DND-41 (cell line): ENCODE measurements at regions not wholly inside any gene's neighbourhood (a gene's known extent, or its start where the extent isn't known, plus 50 kb on each side); places are given as distances from the start of the nearest gene placed in this dataset.

Source experiments
- ATAC-seq: fragments of 200-7000 bp; cut with Tn5 transposase; 3 replicates; pipeline ENCODE4 v1.9.1; 2021; ENCODE audit warnings: low read depth; ENCODE audit not compliant: insufficient read depth
- DNase-seq: peaks from one replicate; pipeline ENCODE4 v3.0.0-alpha.2; 2020
- H2AFZ ChIP-seq: 2 replicates; pipeline ENCODE4 v1.6.0; 2012; ENCODE audit warnings: low read depth, low read length
- H3K27ac ChIP-seq: 2 replicates; pipeline ENCODE4 v1.5.1; 2012; ENCODE audit warnings: low read length, inconsistent platforms
- H3K27me3 ChIP-seq: fragments of 200-600 bp; sonication (generic); 2 replicates; pipeline ENCODE4 v1.6.0; 2012; ENCODE audit warnings: low read length, mild to moderate bottlenecking, inconsistent platforms; ENCODE audit not compliant: insufficient read depth, poor library complexity
- H3K36me3 ChIP-seq: 2 replicates; pipeline ENCODE4 v1.5.1; 2012; ENCODE audit warnings: low read length, inconsistent platforms; ENCODE audit not compliant: insufficient read depth
- H3K4me1 ChIP-seq: 2 replicates; pipeline ENCODE4 v1.5.1; 2012; ENCODE audit warnings: mild to moderate bottlenecking, low read length; ENCODE audit not compliant: insufficient read depth
- H3K4me2 ChIP-seq: 2 replicates; pipeline ENCODE4 v1.6.0; 2012; ENCODE audit warnings: mild to moderate bottlenecking, moderate library complexity, low read length, inconsistent platforms; ENCODE audit not compliant: insufficient read depth
- H3K4me3 ChIP-seq, 2 experiments: fragments of 200-600 bp in 1 of 2; shearing (Covaris generic) in 1 of 2; 2 replicates each; pipeline ENCODE4 v1.5.1; 2012 to 2016; ENCODE audit warnings: inconsistent platforms in 2 of 2, low read length in 2 of 2, mild to moderate bottlenecking in 2 of 2, low read depth in 1 of 2, moderate library complexity in 1 of 2
- H3K79me2 ChIP-seq: 2 replicates; pipeline ENCODE4 v1.6.0; 2012; ENCODE audit warnings: low read length, inconsistent platforms; ENCODE audit not compliant: insufficient read depth
- H3K9ac ChIP-seq: 2 replicates; pipeline ENCODE4 v1.6.0; 2012; ENCODE audit warnings: low read depth, mild to moderate bottlenecking, inconsistent platforms, low read length, moderate library complexity
- H3K9me3 ChIP-seq: 2 replicates; pipeline ENCODE4 v1.5.1; 2012; ENCODE audit warnings: low read length, moderate library complexity, mild to moderate bottlenecking, inconsistent platforms; ENCODE audit not compliant: insufficient read depth, severe bottlenecking
- H4K20me1 ChIP-seq: 2 replicates; pipeline ENCODE4 v1.6.0; 2012; ENCODE audit warnings: low read length; ENCODE audit not compliant: insufficient read depth
- CTCF ChIP-seq: IDR thresholded peaks from 2 replicates; pipeline ENCODE4 v1.5.1; 2012; ENCODE audit warnings: borderline replicate concordance, low read length, moderate library complexity, mild to moderate bottlenecking; ENCODE audit not compliant: poor library complexity, severe bottlenecking; ENCODE audit errors: extremely low read depth
- EZH2 ChIP-seq: IDR thresholded peaks from 3 replicates; pipeline ENCODE4 v1.6.1; 2012; ENCODE audit warnings: borderline replicate concordance, low read depth, mild to moderate bottlenecking, moderate library complexity, low read length, inconsistent platforms; ENCODE audit not compliant: severe bottlenecking

- DNase-seq (no peak), ATAC-seq (no peak)
- Histone ChIP-seq H3K4me3 (no peak overlapping the region), H2AFZ (no peak overlapping the region), H3K4me1 (no peaks in the 10 kb centered on the region), H3K36me3 (no peaks in the 10 kb centered on the region), H3K9ac (no peak overlapping the region), H3K27ac (no peak overlapping the region), H4K20me1 (no peaks in the 10 kb centered on the region), H3K4me2 (no peak overlapping the region), H3K27me3 (no peaks in the 10 kb centered on the region), H3K79me2 (no peaks in the 10 kb centered on the region), H3K9me3 (no peaks in the 10 kb centered on the region)
- TF ChIP-seq EZH2 (no peak), CTCF (no peak)
These were observed 95.2 kb downstream of the C9orf50 start for GRCh38 chr9:129525656-129526196.

- ATAC-seq (no peak), DNase-seq (no peak)
- Histone ChIP-seq H2AFZ (no peak overlapping the region), H3K27me3 (no peaks in the 10 kb centered on the region), H4K20me1 (no peaks in the 10 kb centered on the region), H3K79me2 (no peaks in the 10 kb centered on the region), H3K36me3 (no peaks in the 10 kb centered on the region), H3K9me3 (no peaks in the 10 kb centered on the region), H3K27ac (no peak overlapping the region), H3K4me1 (no peaks in the 10 kb centered on the region), H3K4me3 (no peak overlapping the region), H3K9ac (no peak overlapping the region), H3K4me2 (no peak overlapping the region)
- TF ChIP-seq EZH2 = no peak
- TF ChIP-seq CTCF = no peak
These were observed 96.2 kb downstream of the C9orf50 start for GRCh38 chr9:129524582-129525270.

GRCh38 chr9:129523943-129524581 lies 96.8 kb downstream of the C9orf50 start:
- Histone ChIP-seq H4K20me1 (no peaks in the 10 kb centered on the region), H3K79me2 (no peaks in the 10 kb centered on the region), H3K27ac (no peak overlapping the region), H3K9ac (no peak overlapping the region), H3K4me1 (no peaks in the 10 kb centered on the region), H3K9me3 (no peaks in the 10 kb centered on the region), H3K36me3 (no peaks in the 10 kb centered on the region), H3K4me3 (no peak overlapping the region), H3K27me3 (no peaks in the 10 kb centered on the region), H3K4me2 (no peak overlapping the region), H2AFZ (no peak overlapping the region)
- TF ChIP-seq EZH2 (no peak), CTCF (no peak)
- DNase-seq = no peak
- ATAC-seq = no peak
